H9 (cell line): ENCODE measurements at regions not wholly inside any gene's neighbourhood (a gene's known extent, or its start where the extent isn't known, plus 50 kb on each side); places are given as distances from the start of the nearest gene placed in this dataset.

Experiments used
- DNase-seq: peaks from one replicate; pipeline ENCODE4 v3.0.0-alpha.2; 2017
- H2AFZ ChIP-seq: one replicate; pipeline ENCODE4 v1.6.1; 2013; ENCODE audit warnings: mild to moderate bottlenecking, low read length, control low read depth, moderate library complexity
- H2AK5ac ChIP-seq: 2 replicates; pipeline ENCODE4 v1.6.1; 2013; ENCODE audit warnings: low read length, control low read depth, mixed read lengths; ENCODE audit not compliant: insufficient read length
- H2BK120ac ChIP-seq: one replicate; pipeline ENCODE4 v1.6.1; 2013; ENCODE audit warnings: low read depth, mild to moderate bottlenecking, low read length, control low read depth, inconsistent platforms; ENCODE audit not compliant: poor library complexity, severe bottlenecking
- H2BK12ac ChIP-seq: 2 replicates; pipeline ENCODE4 v1.6.1; 2013; ENCODE audit warnings: low read length, control low read depth, mixed read lengths, low read depth; ENCODE audit not compliant: insufficient read length
- H2BK15ac ChIP-seq: 2 replicates; pipeline ENCODE4 v1.6.1; 2013; ENCODE audit warnings: low read depth, low read length, control low read depth
- H2BK20ac ChIP-seq: one replicate; pipeline ENCODE4 v1.6.1; 2013; ENCODE audit warnings: low read depth, mild to moderate bottlenecking, low read length, control low read depth, inconsistent platforms; ENCODE audit not compliant: poor library complexity, severe bottlenecking
- H2BK5ac ChIP-seq: 2 replicates; pipeline ENCODE4 v1.6.1; 2013; ENCODE audit warnings: low read length, control low read depth, mixed read lengths; ENCODE audit not compliant: insufficient read length
- H3K14ac ChIP-seq: 2 replicates; pipeline ENCODE4 v1.6.1; 2013; ENCODE audit warnings: low read length, control low read depth; ENCODE audit not compliant: insufficient read depth
- H3K18ac ChIP-seq: 2 replicates; pipeline ENCODE4 v1.6.1; 2013; ENCODE audit warnings: low read depth, mild to moderate bottlenecking, mixed read lengths, low read length, control low read depth; ENCODE audit not compliant: insufficient read length
- H3K23ac ChIP-seq: 2 replicates; pipeline ENCODE4 v1.6.1; 2013; ENCODE audit warnings: low read length, control low read depth, mixed read lengths, low read depth; ENCODE audit not compliant: insufficient read length
- H3K23me2 ChIP-seq: 2 replicates; pipeline ENCODE4 v1.6.1; 2013; ENCODE audit warnings: low read depth, mild to moderate bottlenecking, mixed read lengths, low read length, control low read depth; ENCODE audit not compliant: insufficient read length, poor library complexity, severe bottlenecking
- H3K27ac ChIP-seq: 2 replicates; pipeline ENCODE4 v1.5.1; 2013; ENCODE audit warnings: low read length, control low read depth, mixed read lengths, low read depth; ENCODE audit not compliant: insufficient read length
- H3K27me3 ChIP-seq: 2 replicates; pipeline ENCODE4 v1.6.1; 2013; ENCODE audit warnings: low read length, control low read depth, inconsistent platforms; ENCODE audit not compliant: insufficient read depth
- H3K4ac ChIP-seq: 2 replicates; pipeline ENCODE4 v1.6.1; 2013; ENCODE audit warnings: low read depth, mild to moderate bottlenecking, control low read depth, inconsistent platforms, low read length, moderate library complexity
- H3K4me1 ChIP-seq: 2 replicates; pipeline ENCODE4 v1.6.1; 2013; ENCODE audit warnings: low read length, control low read depth, inconsistent platforms; ENCODE audit not compliant: insufficient read depth
- H3K4me2 ChIP-seq: 2 replicates; pipeline ENCODE4 v1.6.1; 2013; ENCODE audit warnings: low read length, control low read depth, mixed read lengths; ENCODE audit not compliant: insufficient read length, insufficient read depth
- H3K56ac ChIP-seq: 2 replicates; pipeline ENCODE4 v1.6.1; 2013; ENCODE audit warnings: low read depth, mild to moderate bottlenecking, mixed read lengths, low read length, control low read depth; ENCODE audit not compliant: insufficient read length
- H3K79me1 ChIP-seq: 2 replicates; pipeline ENCODE4 v1.6.1; 2013; ENCODE audit warnings: low read depth, mild to moderate bottlenecking, moderate library complexity, low read length, control low read depth, inconsistent platforms; ENCODE audit not compliant: insufficient read depth, poor library complexity, severe bottlenecking
- H3K79me2 ChIP-seq: 2 replicates; pipeline ENCODE4 v1.6.1; 2013; ENCODE audit warnings: low read length, control low read depth, inconsistent platforms; ENCODE audit not compliant: insufficient read depth
- H3K9ac ChIP-seq: 2 replicates; pipeline ENCODE4 v1.6.1; 2013; ENCODE audit warnings: low read length, control low read depth, mixed read lengths; ENCODE audit not compliant: insufficient read length; ENCODE audit errors: extremely low read depth
- H3K9me3 ChIP-seq: one replicate; pipeline ENCODE4 v1.6.1; 2013; ENCODE audit warnings: low read depth, low read length, inconsistent platforms; ENCODE audit not compliant: control insufficient read depth
- H3T11ph ChIP-seq: one replicate; pipeline ENCODE4 v1.6.1; 2013; ENCODE audit warnings: mild to moderate bottlenecking, low read length, control low read depth, inconsistent platforms
- H4K20me1 ChIP-seq: one replicate; pipeline ENCODE4 v1.6.1; 2013; ENCODE audit not compliant: control insufficient read depth, insufficient read length, insufficient read depth
- H4K5ac ChIP-seq: 2 replicates; pipeline ENCODE4 v1.6.1; 2013; ENCODE audit warnings: low read depth, mild to moderate bottlenecking, mixed read lengths, low read length, control low read depth; ENCODE audit not compliant: insufficient read length
- H4K8ac ChIP-seq: replicated peaks from 2 replicates; pipeline ENCODE4 v1.6.1; 2013; ENCODE audit warnings: low read length, control low read depth, mixed read lengths, low read depth; ENCODE audit not compliant: insufficient read length
- H4K91ac ChIP-seq: 2 replicates; pipeline ENCODE4 v1.6.1; 2013; ENCODE audit warnings: low read depth, mild to moderate bottlenecking, moderate library complexity, mixed read lengths, low read length, control low read depth; ENCODE audit not compliant: insufficient read length
- H3K27ac Mint-ChIP-seq, 3 experiments: 2 replicates in 2 of 3; 3 replicates in 1 of 3; pipeline ENCODE4 v1.8.0; 2020 to 2021; ENCODE audit warnings: mixed read lengths in 3 of 3, mild to moderate bottlenecking in 1 of 3, moderate library complexity in 1 of 3
- H3K27me3 Mint-ChIP-seq: 2 replicates; pipeline ENCODE4 v1.8.0; 2021; ENCODE audit warnings: low read depth, mild to moderate bottlenecking, moderate library complexity, mixed read lengths
- H3K36me3 Mint-ChIP-seq, 3 experiments: 2 replicates in 2 of 3; 3 replicates in 1 of 3; pipeline ENCODE4 v1.8.0; 2020 to 2021; ENCODE audit warnings: low read depth in 3 of 3, mixed read lengths in 3 of 3; ENCODE audit not compliant: insufficient read depth in 1 of 3
- H3K4me1 Mint-ChIP-seq, 2 experiments: 2 replicates each; pipeline ENCODE4 v1.8.0; 2020; ENCODE audit warnings: mixed read lengths in 2 of 2
- H3K4me3 Mint-ChIP-seq, 2 experiments: 2 replicates in 1 of 2; 3 replicates in 1 of 2; pipeline ENCODE4 v1.8.0; 2020 to 2021; ENCODE audit warnings: mild to moderate bottlenecking in 2 of 2, mixed read lengths in 2 of 2, moderate library complexity in 1 of 2
- H3K9me3 Mint-ChIP-seq, 2 experiments: 2 replicates in 1 of 2; 3 replicates in 1 of 2; pipeline ENCODE4 v1.8.0; 2020; ENCODE audit warnings: mild to moderate bottlenecking in 2 of 2, mixed read lengths in 2 of 2, moderate library complexity in 1 of 2
- CTCF ChIP-seq: fragments of 200-600 bp; sonication (generic); conservative IDR thresholded peaks from 3 replicates; pipeline ENCODE4 v1.8.0; 2021; ENCODE audit warnings: antibody characterized with exemption, mild to moderate bottlenecking
- WGBS: extraction: QIAGEN DNeasy Blood & Tissue Kit; methylation state at CpG from one replicate; pipeline ENCODE4 v1.1.7; 2013; ENCODE audit warnings: missing lambda C conversion rate, low lambda C conversion rate, mixed read lengths; ENCODE audit not compliant: insufficient read length; ENCODE audit errors: extremely low coverage; 5-methylcytosine and 5-hydroxymethylcytosine counted together

GRCh38 chr2:195181059-195181705, 475.8 kb upstream of the SLC39A10 start:
- no peak overlapping the region for H4K91ac ChIP-seq
- no peak overlapping the region for H3K23ac ChIP-seq
- H3K4me2 ChIP-seq = no peak overlapping the region
- H3K4ac ChIP-seq = no peak overlapping the region
- Mint-ChIP-seq H3K36me3 (no peaks in the 10 kb centered on the region), H3K4me1 (no peaks in the 10 kb centered on the region), H3K27me3 (no peaks in the 10 kb centered on the region), H3K27ac (no peak overlapping the region), H3K4me3 (no peak overlapping the region), H3K9me3 (no peaks in the 10 kb centered on the region)
- H4K5ac ChIP-seq = no peak overlapping the region
- no peaks in the 10 kb centered on the region for H3K23me2 ChIP-seq
- no peaks in the 10 kb centered on the region for H3K79me1 ChIP-seq
- no peak overlapping the region for H2AK5ac ChIP-seq
- no peak overlapping the region for H3K9ac ChIP-seq
- H3K18ac ChIP-seq = no peak overlapping the region
- no peak overlapping the region for H2BK20ac ChIP-seq
- no peak for TF ChIP-seq CTCF
- no CpG with 5 or more reads among the region's 1 CpG for WGBS
- no peak overlapping the region for H3T11ph ChIP-seq
- no peak overlapping the region for H2BK12ac ChIP-seq
- no peak overlapping the region for H2BK120ac ChIP-seq
- H4K20me1 ChIP-seq = no peaks in the 10 kb centered on the region
- H2BK5ac ChIP-seq = no peak overlapping the region
- H2AFZ ChIP-seq = no peak overlapping the region
- no peak overlapping the region for H3K27ac ChIP-seq
- H3K14ac ChIP-seq = no peak overlapping the region
- no peak overlapping the region for H2BK15ac ChIP-seq
- no peaks in the 10 kb centered on the region for H3K27me3 ChIP-seq
- H3K56ac ChIP-seq = no peak overlapping the region
- no peaks in the 10 kb centered on the region for H3K9me3 ChIP-seq
- H4K8ac ChIP-seq = no peak overlapping the region
- no peaks in the 10 kb centered on the region for H3K79me2 ChIP-seq
- no peak for DNase-seq
- H3K4me1 ChIP-seq = no peaks in the 10 kb centered on the region
